ENCODE measurements at regions not wholly inside any gene's neighbourhood (a gene's known extent, or its start where the extent isn't known, plus 50 kb on each side); places are given as distances from the start of the nearest gene placed in this dataset.
"Not testable (repeated sequence)": the region's sequence is repeated elsewhere in the genome, so short reads cannot be mapped to it uniquely, and the experiment has no call there.

- no peak overlapping the region for H3K4me3 ChIP-seq (replicated peaks in 1 of 2; ENCODE audit: low read depth in 2 of 2, low read length in 2 of 2)
- DNase-seq (ENCODE audit: low read depth in 2 of 2) = no peak
- TF ChIP-seq CTCF (IDR thresholded peaks at IDR 0.05; ENCODE audit: low read depth, low read length) = no peak
Observed at GRCh38 chr5:15103130-15103529, 231.6 kb upstream of the ANKH start.

- no peak for TF ChIP-seq CTCF (IDR thresholded peaks at IDR 0.05; ENCODE audit: low read depth, low read length)
- no peak for DNase-seq (ENCODE audit: low read depth in 2 of 2)
- no peak overlapping the region for H3K4me3 ChIP-seq (replicated peaks in 1 of 2; ENCODE audit: low read depth in 2 of 2, low read length in 2 of 2)
Observed at GRCh38 chr5:15097552-15097951, 226.0 kb upstream of the ANKH start.

- not testable (repeated sequence) for DNase-seq (ENCODE audit: low read depth in 2 of 2); H3K4me3 ChIP-seq (replicated peaks in 1 of 2; ENCODE audit: low read depth in 2 of 2, low read length in 2 of 2)
Observed at GRCh38 chr5:15096686-15097085, 225.1 kb upstream of the ANKH start.

GRCh38 chr5:15092801-15093200 is 221.2 kb upstream of the ANKH start:
- H3K4me3 ChIP-seq (replicated peaks in 1 of 2; ENCODE audit: low read depth in 2 of 2, low read length in 2 of 2) = no peak overlapping the region
- no peak for TF ChIP-seq CTCF (IDR thresholded peaks at IDR 0.05; ENCODE audit: low read depth, low read length)
- no peak for DNase-seq (ENCODE audit: low read depth in 2 of 2)

- no peak for DNase-seq (ENCODE audit: low read depth in 2 of 2)
- TF ChIP-seq CTCF (IDR thresholded peaks at IDR 0.05; ENCODE audit: low read depth, low read length) = no peak
- H3K4me3 ChIP-seq (replicated peaks in 1 of 2; ENCODE audit: low read depth in 2 of 2, low read length in 2 of 2) = no peak overlapping the region
Observed at GRCh38 chr5:15085671-15086070, 214.1 kb upstream of the ANKH start.

GRCh38 chr5:15082096-15082495 is 210.5 kb upstream of the ANKH start:
- no peak for DNase-seq (ENCODE audit: low read depth in 2 of 2)
- no peak for TF ChIP-seq CTCF (IDR thresholded peaks at IDR 0.05; ENCODE audit: low read depth, low read length)
- no peak overlapping the region for H3K4me3 ChIP-seq (replicated peaks in 1 of 2; ENCODE audit: low read depth in 2 of 2, low read length in 2 of 2)

- no peak for TF ChIP-seq CTCF (IDR thresholded peaks at IDR 0.05; ENCODE audit: low read depth, low read length)
- DNase-seq (ENCODE audit: low read depth in 2 of 2) = no peak
- H3K4me3 ChIP-seq (replicated peaks in 1 of 2; ENCODE audit: low read depth in 2 of 2, low read length in 2 of 2) = no peak overlapping the region
Observed at GRCh38 chr5:15080219-15080618, 208.6 kb upstream of the ANKH start.

All from cardiac fibroblast (primary cell).